ENCODE measurements at regions not wholly inside any gene's neighbourhood (a gene's known extent, or its start where the extent isn't known, plus 50 kb on each side); places are given as distances from the start of the nearest gene placed in this dataset.

GRCh38 chr3:169008776-169009358 is 654.6 kb downstream of the MECOM start:
- Histone ChIP-seq H3K36me3 (ENCODE audit: insufficient read depth) (no peaks in the 10 kb centered on the region), H3K27me3 (ENCODE audit: insufficient read depth) (no peaks in the 10 kb centered on the region), H4K20me1 (replicated peaks; ENCODE audit: insufficient read depth) (no peaks in the 10 kb centered on the region), H3F3A (replicated peaks; ENCODE audit: low read depth) (no peaks in the 10 kb centered on the region), H3K79me2 (replicated peaks; ENCODE audit: insufficient read depth) (no peaks in the 10 kb centered on the region), H2AFZ (no peak overlapping the region), H3K9me2 (ENCODE audit: insufficient read depth) (no peaks in the 10 kb centered on the region), H3K4me2 (peak overlapping the region; percentile 22), H3K4me1 (ENCODE audit: insufficient read depth) (peaks cover 31% of the 10 kb centered on the region), H3K4me3 (no peak overlapping the region), H3K27ac (ENCODE audit: low read depth) (no peak overlapping the region)
- Mint-ChIP-seq H3K4me3 (no peak overlapping the region), H3K27me3 (ENCODE audit: insufficient read depth, low read depth, poor library complexity) (no peaks in the 10 kb centered on the region), H3K27ac (no peak overlapping the region), H3K4me1 (peaks cover 29% of the 10 kb centered on the region), H3K9me3 (peaks cover 3% of the 10 kb centered on the region; the same call in 2 of the 3 replicates), H3K36me3 (ENCODE audit: low read depth) (0 out of 3 replicates have a peak, but pooled peaks cover 3% of the 10 kb centered on the region)
- DNase-seq (ENCODE audit: low spot score) (peak; percentile 34), ATAC-seq (peak; percentile 61)
- peak; percentile 36; the same call in 1 of the 2 replicates for TF ChIP-seq NANOG (IDR thresholded peaks at IDR 0.05; ENCODE audit: borderline replicate concordance)
- no peak for TF ChIP-seq STAT1 (IDR thresholded peaks at IDR 0.05; ENCODE audit: unreplicated experiment)
- TF ChIP-seq EZH2 (IDR thresholded peaks at IDR 0.05; ENCODE audit: low read depth, unreplicated experiment), result no peak

- Histone ChIP-seq H3K79me2 (replicated peaks; ENCODE audit: insufficient read depth) (no peaks in the 10 kb centered on the region), H4K20me1 (replicated peaks; ENCODE audit: insufficient read depth) (no peaks in the 10 kb centered on the region), H3K36me3 (ENCODE audit: insufficient read depth) (no peaks in the 10 kb centered on the region), H3K4me3 (no peak overlapping the region), H2AFZ (peak overlapping the region; percentile 3; the same call in 1 of the 2 replicates), H3K4me2 (0 out of 2 replicates have a peak overlapping the region, but pooled peaks have one; percentile 8), H3K9me2 (ENCODE audit: insufficient read depth) (no peaks in the 10 kb centered on the region), H3K4me1 (ENCODE audit: insufficient read depth) (peaks cover 46% of the 10 kb centered on the region), H3K27ac (ENCODE audit: low read depth) (no peak overlapping the region), H3K27me3 (ENCODE audit: insufficient read depth) (no peaks in the 10 kb centered on the region), H3F3A (replicated peaks; ENCODE audit: low read depth) (no peaks in the 10 kb centered on the region)
- H3K4me1 Mint-ChIP-seq, result peaks cover 47% of the 10 kb centered on the region
- H3K27ac Mint-ChIP-seq, result peak overlapping the region; percentile 79
- no peak for TF ChIP-seq NANOG (IDR thresholded peaks at IDR 0.05; ENCODE audit: borderline replicate concordance)
- no peak for TF ChIP-seq ZNF462 (CRISPR knock-in tag; IDR thresholded peaks at IDR 0.05)
- TF ChIP-seq ZNF331 (CRISPR knock-in tag; IDR thresholded peaks at IDR 0.05; ENCODE audit: low read depth), result no peak
- TF ChIP-seq, protein P1, sequence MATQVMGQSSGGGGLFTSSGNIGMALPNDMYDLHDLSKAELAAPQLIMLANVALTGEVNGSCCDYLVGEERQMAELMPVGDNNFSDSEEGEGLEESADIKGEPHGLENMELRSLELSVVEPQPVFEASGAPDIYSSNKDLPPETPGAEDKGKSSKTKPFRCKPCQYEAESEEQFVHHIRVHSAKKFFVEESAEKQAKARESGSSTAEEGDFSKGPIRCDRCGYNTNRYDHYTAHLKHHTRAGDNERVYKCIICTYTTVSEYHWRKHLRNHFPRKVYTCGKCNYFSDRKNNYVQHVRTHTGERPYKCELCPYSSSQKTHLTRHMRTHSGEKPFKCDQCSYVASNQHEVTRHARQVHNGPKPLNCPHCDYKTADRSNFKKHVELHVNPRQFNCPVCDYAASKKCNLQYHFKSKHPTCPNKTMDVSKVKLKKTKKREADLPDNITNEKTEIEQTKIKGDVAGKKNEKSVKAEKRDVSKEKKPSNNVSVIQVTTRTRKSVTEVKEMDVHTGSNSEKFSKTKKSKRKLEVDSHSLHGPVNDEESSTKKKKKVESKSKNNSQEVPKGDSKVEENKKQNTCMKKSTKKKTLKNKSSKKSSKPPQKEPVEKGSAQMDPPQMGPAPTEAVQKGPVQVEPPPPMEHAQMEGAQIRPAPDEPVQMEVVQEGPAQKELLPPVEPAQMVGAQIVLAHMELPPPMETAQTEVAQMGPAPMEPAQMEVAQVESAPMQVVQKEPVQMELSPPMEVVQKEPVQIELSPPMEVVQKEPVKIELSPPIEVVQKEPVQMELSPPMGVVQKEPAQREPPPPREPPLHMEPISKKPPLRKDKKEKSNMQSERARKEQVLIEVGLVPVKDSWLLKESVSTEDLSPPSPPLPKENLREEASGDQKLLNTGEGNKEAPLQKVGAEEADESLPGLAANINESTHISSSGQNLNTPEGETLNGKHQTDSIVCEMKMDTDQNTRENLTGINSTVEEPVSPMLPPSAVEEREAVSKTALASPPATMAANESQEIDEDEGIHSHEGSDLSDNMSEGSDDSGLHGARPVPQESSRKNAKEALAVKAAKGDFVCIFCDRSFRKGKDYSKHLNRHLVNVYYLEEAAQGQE (IDR thresholded peaks at IDR 0.05; ENCODE audit: unreplicated experiment), result no peak
- no peak for TF ChIP-seq ZNF114 (CRISPR knock-in tag; IDR thresholded peaks at IDR 0.05)
- no peak for TF ChIP-seq JUNB (IDR thresholded peaks at IDR 0.05; ENCODE audit: unreplicated experiment)
- TF ChIP-seq EZH2 (IDR thresholded peaks at IDR 0.05; ENCODE audit: low read depth, unreplicated experiment), result no peak
- TF ChIP-seq, protein P2, sequence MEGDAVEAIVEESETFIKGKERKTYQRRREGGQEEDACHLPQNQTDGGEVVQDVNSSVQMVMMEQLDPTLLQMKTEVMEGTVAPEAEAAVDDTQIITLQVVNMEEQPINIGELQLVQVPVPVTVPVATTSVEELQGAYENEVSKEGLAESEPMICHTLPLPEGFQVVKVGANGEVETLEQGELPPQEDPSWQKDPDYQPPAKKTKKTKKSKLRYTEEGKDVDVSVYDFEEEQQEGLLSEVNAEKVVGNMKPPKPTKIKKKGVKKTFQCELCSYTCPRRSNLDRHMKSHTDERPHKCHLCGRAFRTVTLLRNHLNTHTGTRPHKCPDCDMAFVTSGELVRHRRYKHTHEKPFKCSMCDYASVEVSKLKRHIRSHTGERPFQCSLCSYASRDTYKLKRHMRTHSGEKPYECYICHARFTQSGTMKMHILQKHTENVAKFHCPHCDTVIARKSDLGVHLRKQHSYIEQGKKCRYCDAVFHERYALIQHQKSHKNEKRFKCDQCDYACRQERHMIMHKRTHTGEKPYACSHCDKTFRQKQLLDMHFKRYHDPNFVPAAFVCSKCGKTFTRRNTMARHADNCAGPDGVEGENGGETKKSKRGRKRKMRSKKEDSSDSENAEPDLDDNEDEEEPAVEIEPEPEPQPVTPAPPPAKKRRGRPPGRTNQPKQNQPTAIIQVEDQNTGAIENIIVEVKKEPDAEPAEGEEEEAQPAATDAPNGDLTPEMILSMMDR (conservative IDR thresholded peaks at IDR 0.05; ENCODE audit: low read depth in 2 of 2), result no peak
- DNase-seq (ENCODE audit: low spot score), result no peak
- H3K4me3 Mint-ChIP-seq, result no peak overlapping the region
- ATAC-seq, result no peak
- H3K9me3 Mint-ChIP-seq, result peaks cover 3% of the 10 kb centered on the region; the same call in 2 of the 3 replicates
- no peaks in the 10 kb centered on the region for H3K27me3 Mint-ChIP-seq (ENCODE audit: insufficient read depth, low read depth, poor library complexity)
- H3K36me3 Mint-ChIP-seq (ENCODE audit: low read depth), result 0 out of 3 replicates have a peak, but pooled peaks cover 3% of the 10 kb centered on the region
Measured at GRCh38 chr3:169007145-169007544, 656.4 kb downstream of the MECOM start.

Data from GM23338 (cell line).